ENCODE measurements at regions not wholly inside any gene's neighbourhood (a gene's known extent, or its start where the extent isn't known, plus 50 kb on each side); places are given as distances from the start of the nearest gene placed in this dataset.

- no peak for TF ChIP-seq CTCF (IDR thresholded peaks at IDR 0.05; ENCODE audit: control insufficient read depth, extremely low read depth, insufficient read depth)
- DNase-seq (ENCODE audit: low read depth), result no peak
- no peak overlapping the region for H3K4me3 ChIP-seq (ENCODE audit: low read depth, low read length)
Observed at GRCh38 chr2:22897428-22897827, 487.6 kb upstream of the KLHL29 start.

- no peak for DNase-seq (ENCODE audit: low read depth)
- no peak overlapping the region for H3K4me3 ChIP-seq (ENCODE audit: low read depth, low read length)
- TF ChIP-seq CTCF (IDR thresholded peaks at IDR 0.05; ENCODE audit: control insufficient read depth, extremely low read depth, insufficient read depth), result no peak
Observed at GRCh38 chr2:22900674-22901073, 484.3 kb upstream of the KLHL29 start.

- no peak overlapping the region for H3K4me3 ChIP-seq (ENCODE audit: low read depth, low read length)
- no peak for TF ChIP-seq CTCF (IDR thresholded peaks at IDR 0.05; ENCODE audit: control insufficient read depth, extremely low read depth, insufficient read depth)
- no peak for DNase-seq (ENCODE audit: low read depth)
Observed at GRCh38 chr2:22901471-22902179, 483.4 kb upstream of the KLHL29 start.

- no peak for DNase-seq (ENCODE audit: low read depth)
- no peak for TF ChIP-seq CTCF (IDR thresholded peaks at IDR 0.05; ENCODE audit: control insufficient read depth, extremely low read depth, insufficient read depth)
- H3K4me3 ChIP-seq (ENCODE audit: low read depth, low read length), result no peak overlapping the region
Observed at GRCh38 chr2:22902180-22902550, 482.8 kb upstream of the KLHL29 start.

- no peak for TF ChIP-seq CTCF (IDR thresholded peaks at IDR 0.05; ENCODE audit: control insufficient read depth, extremely low read depth, insufficient read depth)
- DNase-seq (ENCODE audit: low read depth), result no peak
- H3K4me3 ChIP-seq (ENCODE audit: low read depth, low read length), result no peak overlapping the region
Observed at GRCh38 chr2:22902662-22903165, 482.3 kb upstream of the KLHL29 start.

- no peak for TF ChIP-seq CTCF (IDR thresholded peaks at IDR 0.05; ENCODE audit: control insufficient read depth, extremely low read depth, insufficient read depth)
- no peak for DNase-seq (ENCODE audit: low read depth)
Observed at GRCh38 chr2:22903616-22904015, 481.4 kb upstream of the KLHL29 start.

More at GRCh38 chr2:22903616-22904015, 481.4 kb upstream of the KLHL29 start:
- no peak overlapping the region for H3K4me3 ChIP-seq (ENCODE audit: low read depth, low read length)

Data from LNCaP clone FGC (cell line).